GM12874 (cell line): ENCODE measurements at regions not wholly inside any gene's neighbourhood (a gene's known extent, or its start where the extent isn't known, plus 50 kb on each side); places are given as distances from the start of the nearest gene placed in this dataset.
A peak's percentile ranks its signal among the peaks of the same experiment; 100 is the strongest.

Experiments
- TF ChIP-seq, protein P1 (sequence below): IDR thresholded peaks from 2 replicates; pipeline ENCODE4 v1.5.1; 2011; ENCODE audit warnings: low read depth, mild to moderate bottlenecking, control low read depth, low read length, moderate library complexity; ENCODE audit not compliant: insufficient read depth

DNA sequence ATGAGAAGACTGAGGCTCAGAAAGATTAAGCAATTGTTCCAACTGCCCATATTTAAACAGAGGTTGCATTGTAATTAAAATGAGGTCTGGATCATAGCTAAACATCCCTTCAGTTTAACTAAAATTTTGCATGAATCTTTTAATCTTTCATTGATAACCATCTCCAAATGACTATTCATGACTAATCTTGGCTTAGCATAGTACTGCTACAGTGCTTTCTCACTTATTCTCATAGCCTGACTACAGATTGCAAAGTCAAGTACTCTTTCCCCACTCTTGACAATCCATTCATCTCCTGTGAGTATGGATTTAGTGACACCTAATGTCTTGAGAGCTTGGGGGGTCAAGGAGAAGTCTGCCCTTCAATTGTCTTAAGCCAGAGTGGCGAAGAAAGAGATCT, 258.4 kb downstream of the RFC3 start:
- TF ChIP-seq, protein P1, sequence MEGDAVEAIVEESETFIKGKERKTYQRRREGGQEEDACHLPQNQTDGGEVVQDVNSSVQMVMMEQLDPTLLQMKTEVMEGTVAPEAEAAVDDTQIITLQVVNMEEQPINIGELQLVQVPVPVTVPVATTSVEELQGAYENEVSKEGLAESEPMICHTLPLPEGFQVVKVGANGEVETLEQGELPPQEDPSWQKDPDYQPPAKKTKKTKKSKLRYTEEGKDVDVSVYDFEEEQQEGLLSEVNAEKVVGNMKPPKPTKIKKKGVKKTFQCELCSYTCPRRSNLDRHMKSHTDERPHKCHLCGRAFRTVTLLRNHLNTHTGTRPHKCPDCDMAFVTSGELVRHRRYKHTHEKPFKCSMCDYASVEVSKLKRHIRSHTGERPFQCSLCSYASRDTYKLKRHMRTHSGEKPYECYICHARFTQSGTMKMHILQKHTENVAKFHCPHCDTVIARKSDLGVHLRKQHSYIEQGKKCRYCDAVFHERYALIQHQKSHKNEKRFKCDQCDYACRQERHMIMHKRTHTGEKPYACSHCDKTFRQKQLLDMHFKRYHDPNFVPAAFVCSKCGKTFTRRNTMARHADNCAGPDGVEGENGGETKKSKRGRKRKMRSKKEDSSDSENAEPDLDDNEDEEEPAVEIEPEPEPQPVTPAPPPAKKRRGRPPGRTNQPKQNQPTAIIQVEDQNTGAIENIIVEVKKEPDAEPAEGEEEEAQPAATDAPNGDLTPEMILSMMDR, result no peak

DNA sequence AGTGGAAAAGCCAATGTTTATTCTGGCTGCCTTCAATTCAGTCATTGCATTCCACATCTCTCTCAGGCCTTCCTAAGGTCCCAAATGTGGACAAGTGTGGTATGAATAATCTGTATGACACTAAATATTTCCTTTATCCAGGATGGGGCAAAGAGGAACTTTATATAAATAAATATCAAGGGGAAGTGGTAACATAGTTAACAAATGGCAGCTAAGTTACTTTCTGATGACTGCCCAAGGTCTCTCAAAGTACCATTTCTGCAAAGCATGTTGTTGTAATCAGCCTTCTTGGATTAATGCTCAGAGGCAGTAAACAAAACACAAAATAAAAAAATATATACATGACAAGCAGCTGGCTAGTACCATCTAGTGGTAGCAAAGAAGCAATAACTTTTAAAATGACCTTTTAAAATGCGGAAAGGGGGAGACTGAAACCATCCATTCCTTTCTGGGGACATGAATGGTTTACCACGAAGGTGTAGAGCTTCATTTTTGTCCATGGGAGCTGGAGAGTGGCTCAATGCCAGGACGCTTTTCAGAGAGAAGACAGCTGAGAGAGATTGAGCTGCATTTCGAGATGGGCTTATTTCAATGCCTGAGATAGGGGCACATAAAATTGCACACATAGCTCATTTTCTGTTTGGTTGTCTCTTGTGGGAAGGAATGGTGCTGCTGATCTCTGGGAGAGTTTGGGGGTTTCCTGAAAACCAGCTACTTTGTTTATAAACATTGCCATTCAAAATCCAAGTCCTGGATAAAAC, 259.2 kb downstream of the RFC3 start:
- TF ChIP-seq, protein P1, result peak; percentile 38; the same call in 1 of the 2 replicates

- TF ChIP-seq, protein P1, result no peak
These were observed 260.5 kb downstream of the RFC3 start for GRCh38 chr13:34078334-34078999.

DNA sequence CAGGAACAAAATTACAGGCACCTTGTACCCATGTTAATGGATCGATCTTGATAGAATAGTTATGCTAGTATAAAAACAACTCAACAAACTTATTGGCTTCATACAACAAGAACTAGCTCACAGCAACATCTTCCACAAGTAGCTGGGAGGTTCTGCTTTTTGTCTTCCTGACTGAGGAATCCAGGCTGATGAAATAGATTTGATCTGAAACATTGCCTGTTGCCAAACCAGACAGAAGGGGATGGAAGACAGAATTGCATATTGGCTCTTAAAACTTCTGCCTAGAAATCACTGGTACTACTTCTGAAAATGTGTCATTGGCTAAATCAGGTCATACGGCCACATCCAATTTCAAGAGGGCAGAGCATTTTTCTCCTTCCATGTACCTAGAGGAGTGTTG, 267.3 kb downstream of the RFC3 start:
- TF ChIP-seq, protein P1, result no peak

DNA sequence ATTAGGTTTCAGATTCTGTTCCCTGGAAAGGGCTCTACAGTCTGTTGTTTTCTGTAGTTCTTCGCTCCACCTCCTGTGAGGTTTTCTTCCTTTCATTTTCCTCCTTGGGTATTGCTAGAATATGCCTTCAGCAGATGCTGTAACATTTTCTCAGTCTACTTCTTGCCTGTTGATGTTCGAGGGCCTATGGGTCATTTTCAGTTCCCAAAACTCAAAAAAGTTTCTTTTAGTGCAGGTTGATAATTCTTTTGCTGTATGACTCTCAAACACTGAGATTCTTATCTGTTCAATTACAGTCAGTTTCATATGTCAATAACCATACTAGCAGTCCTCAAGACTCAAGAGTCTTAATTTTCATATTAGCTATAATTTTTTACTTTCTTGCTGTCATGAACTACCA, 268.3 kb downstream of the RFC3 start:
- TF ChIP-seq, protein P1, result no peak

DNA sequence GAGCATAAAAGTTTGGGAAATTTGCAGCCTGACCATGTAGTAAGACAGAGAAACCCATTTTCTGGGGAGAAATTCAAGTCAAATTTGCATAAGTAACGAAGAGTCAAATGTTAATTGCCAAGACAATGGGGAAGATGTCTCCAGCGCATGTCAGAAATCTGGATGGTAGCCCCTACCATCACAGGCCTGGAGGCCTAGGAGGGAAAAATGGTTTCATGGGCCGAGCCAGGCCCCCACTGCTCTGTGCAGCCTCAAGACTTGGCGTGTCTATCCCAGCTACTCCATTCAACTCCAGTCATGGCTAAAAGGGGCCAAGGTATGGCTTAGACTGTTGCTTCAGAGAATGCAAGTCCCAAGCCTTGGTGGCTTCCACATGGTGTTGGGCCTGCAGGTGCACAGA, 269.8 kb downstream of the RFC3 start:
- TF ChIP-seq, protein P1, result no peak

DNA sequence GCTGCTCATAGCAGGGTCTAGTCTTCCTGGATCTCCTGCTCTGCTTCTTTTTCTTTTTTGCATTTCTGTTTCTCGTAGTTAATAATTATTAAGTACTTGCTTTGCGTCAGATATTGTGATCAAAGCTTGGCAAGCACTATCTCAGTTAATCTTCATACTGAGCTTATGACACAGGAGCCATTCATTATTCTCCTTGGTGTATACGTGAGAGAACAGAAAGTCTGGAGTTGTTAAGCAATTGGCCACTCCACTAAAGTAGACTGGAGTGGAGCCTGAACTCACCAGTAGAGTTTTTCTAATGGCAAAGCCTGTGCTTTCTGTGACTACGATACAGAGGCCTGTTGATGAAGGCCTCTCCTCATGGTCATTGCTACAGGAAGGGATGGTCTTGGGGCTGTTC, 285.9 kb downstream of the RFC3 start:
- TF ChIP-seq, protein P1, result no peak
